H9 (cell line): ENCODE measurements at regions not wholly inside any gene's neighbourhood (a gene's known extent, or its start where the extent isn't known, plus 50 kb on each side); places are given as distances from the start of the nearest gene placed in this dataset.

Source experiments
- DNase-seq: peaks from one replicate; pipeline ENCODE4 v3.0.0-alpha.2; 2017
- H2AFZ ChIP-seq: one replicate; pipeline ENCODE4 v1.6.1; 2013; ENCODE audit warnings: mild to moderate bottlenecking, low read length, control low read depth, moderate library complexity
- H2AK5ac ChIP-seq: 2 replicates; pipeline ENCODE4 v1.6.1; 2013; ENCODE audit warnings: low read length, control low read depth, mixed read lengths; ENCODE audit not compliant: insufficient read length
- H2BK120ac ChIP-seq: one replicate; pipeline ENCODE4 v1.6.1; 2013; ENCODE audit warnings: low read depth, mild to moderate bottlenecking, low read length, control low read depth, inconsistent platforms; ENCODE audit not compliant: poor library complexity, severe bottlenecking
- H2BK12ac ChIP-seq: 2 replicates; pipeline ENCODE4 v1.6.1; 2013; ENCODE audit warnings: low read length, control low read depth, mixed read lengths, low read depth; ENCODE audit not compliant: insufficient read length
- H2BK15ac ChIP-seq: 2 replicates; pipeline ENCODE4 v1.6.1; 2013; ENCODE audit warnings: low read depth, low read length, control low read depth
- H2BK20ac ChIP-seq: one replicate; pipeline ENCODE4 v1.6.1; 2013; ENCODE audit warnings: low read depth, mild to moderate bottlenecking, low read length, control low read depth, inconsistent platforms; ENCODE audit not compliant: poor library complexity, severe bottlenecking
- H2BK5ac ChIP-seq: 2 replicates; pipeline ENCODE4 v1.6.1; 2013; ENCODE audit warnings: low read length, control low read depth, mixed read lengths; ENCODE audit not compliant: insufficient read length
- H3K14ac ChIP-seq: 2 replicates; pipeline ENCODE4 v1.6.1; 2013; ENCODE audit warnings: low read length, control low read depth; ENCODE audit not compliant: insufficient read depth
- H3K18ac ChIP-seq: 2 replicates; pipeline ENCODE4 v1.6.1; 2013; ENCODE audit warnings: low read depth, mild to moderate bottlenecking, mixed read lengths, low read length, control low read depth; ENCODE audit not compliant: insufficient read length
- H3K23ac ChIP-seq: 2 replicates; pipeline ENCODE4 v1.6.1; 2013; ENCODE audit warnings: low read length, control low read depth, mixed read lengths, low read depth; ENCODE audit not compliant: insufficient read length
- H3K23me2 ChIP-seq: 2 replicates; pipeline ENCODE4 v1.6.1; 2013; ENCODE audit warnings: low read depth, mild to moderate bottlenecking, mixed read lengths, low read length, control low read depth; ENCODE audit not compliant: insufficient read length, poor library complexity, severe bottlenecking
- H3K27ac ChIP-seq: 2 replicates; pipeline ENCODE4 v1.5.1; 2013; ENCODE audit warnings: low read length, control low read depth, mixed read lengths, low read depth; ENCODE audit not compliant: insufficient read length
- H3K27me3 ChIP-seq: 2 replicates; pipeline ENCODE4 v1.6.1; 2013; ENCODE audit warnings: low read length, control low read depth, inconsistent platforms; ENCODE audit not compliant: insufficient read depth
- H3K4ac ChIP-seq: 2 replicates; pipeline ENCODE4 v1.6.1; 2013; ENCODE audit warnings: low read depth, mild to moderate bottlenecking, control low read depth, inconsistent platforms, low read length, moderate library complexity
- H3K4me1 ChIP-seq: 2 replicates; pipeline ENCODE4 v1.6.1; 2013; ENCODE audit warnings: low read length, control low read depth, inconsistent platforms; ENCODE audit not compliant: insufficient read depth
- H3K4me2 ChIP-seq: 2 replicates; pipeline ENCODE4 v1.6.1; 2013; ENCODE audit warnings: low read length, control low read depth, mixed read lengths; ENCODE audit not compliant: insufficient read length, insufficient read depth
- H3K56ac ChIP-seq: 2 replicates; pipeline ENCODE4 v1.6.1; 2013; ENCODE audit warnings: low read depth, mild to moderate bottlenecking, mixed read lengths, low read length, control low read depth; ENCODE audit not compliant: insufficient read length
- H3K79me1 ChIP-seq: 2 replicates; pipeline ENCODE4 v1.6.1; 2013; ENCODE audit warnings: low read depth, mild to moderate bottlenecking, moderate library complexity, low read length, control low read depth, inconsistent platforms; ENCODE audit not compliant: insufficient read depth, poor library complexity, severe bottlenecking
- H3K79me2 ChIP-seq: 2 replicates; pipeline ENCODE4 v1.6.1; 2013; ENCODE audit warnings: low read length, control low read depth, inconsistent platforms; ENCODE audit not compliant: insufficient read depth
- H3K9ac ChIP-seq: 2 replicates; pipeline ENCODE4 v1.6.1; 2013; ENCODE audit warnings: low read length, control low read depth, mixed read lengths; ENCODE audit not compliant: insufficient read length; ENCODE audit errors: extremely low read depth
- H3K9me3 ChIP-seq: one replicate; pipeline ENCODE4 v1.6.1; 2013; ENCODE audit warnings: low read depth, low read length, inconsistent platforms; ENCODE audit not compliant: control insufficient read depth
- H3T11ph ChIP-seq: one replicate; pipeline ENCODE4 v1.6.1; 2013; ENCODE audit warnings: mild to moderate bottlenecking, low read length, control low read depth, inconsistent platforms
- H4K20me1 ChIP-seq: one replicate; pipeline ENCODE4 v1.6.1; 2013; ENCODE audit not compliant: control insufficient read depth, insufficient read length, insufficient read depth
- H4K5ac ChIP-seq: 2 replicates; pipeline ENCODE4 v1.6.1; 2013; ENCODE audit warnings: low read depth, mild to moderate bottlenecking, mixed read lengths, low read length, control low read depth; ENCODE audit not compliant: insufficient read length
- H4K8ac ChIP-seq: replicated peaks from 2 replicates; pipeline ENCODE4 v1.6.1; 2013; ENCODE audit warnings: low read length, control low read depth, mixed read lengths, low read depth; ENCODE audit not compliant: insufficient read length
- H4K91ac ChIP-seq: 2 replicates; pipeline ENCODE4 v1.6.1; 2013; ENCODE audit warnings: low read depth, mild to moderate bottlenecking, moderate library complexity, mixed read lengths, low read length, control low read depth; ENCODE audit not compliant: insufficient read length
- H3K27ac Mint-ChIP-seq, 3 experiments: 2 replicates in 2 of 3; 3 replicates in 1 of 3; pipeline ENCODE4 v1.8.0; 2020 to 2021; ENCODE audit warnings: mixed read lengths in 3 of 3, mild to moderate bottlenecking in 1 of 3, moderate library complexity in 1 of 3
- H3K27me3 Mint-ChIP-seq: 2 replicates; pipeline ENCODE4 v1.8.0; 2021; ENCODE audit warnings: low read depth, mild to moderate bottlenecking, moderate library complexity, mixed read lengths
- H3K36me3 Mint-ChIP-seq, 3 experiments: 2 replicates in 2 of 3; 3 replicates in 1 of 3; pipeline ENCODE4 v1.8.0; 2020 to 2021; ENCODE audit warnings: low read depth in 3 of 3, mixed read lengths in 3 of 3; ENCODE audit not compliant: insufficient read depth in 1 of 3
- H3K4me1 Mint-ChIP-seq, 2 experiments: 2 replicates each; pipeline ENCODE4 v1.8.0; 2020; ENCODE audit warnings: mixed read lengths in 2 of 2
- H3K4me3 Mint-ChIP-seq, 2 experiments: 2 replicates in 1 of 2; 3 replicates in 1 of 2; pipeline ENCODE4 v1.8.0; 2020 to 2021; ENCODE audit warnings: mild to moderate bottlenecking in 2 of 2, mixed read lengths in 2 of 2, moderate library complexity in 1 of 2
- H3K9me3 Mint-ChIP-seq, 2 experiments: 2 replicates in 1 of 2; 3 replicates in 1 of 2; pipeline ENCODE4 v1.8.0; 2020; ENCODE audit warnings: mild to moderate bottlenecking in 2 of 2, mixed read lengths in 2 of 2, moderate library complexity in 1 of 2
- CTCF ChIP-seq: fragments of 200-600 bp; sonication (generic); conservative IDR thresholded peaks from 3 replicates; pipeline ENCODE4 v1.8.0; 2021; ENCODE audit warnings: antibody characterized with exemption, mild to moderate bottlenecking
- WGBS: extraction: QIAGEN DNeasy Blood & Tissue Kit; methylation state at CpG from one replicate; pipeline ENCODE4 v1.1.7; 2013; ENCODE audit warnings: missing lambda C conversion rate, low lambda C conversion rate, mixed read lengths; ENCODE audit not compliant: insufficient read length; ENCODE audit errors: extremely low coverage; 5-methylcytosine and 5-hydroxymethylcytosine counted together

GRCh38 chr5:136638084-136638483, 272.7 kb upstream of the TRPC7 start:
- Histone ChIP-seq H2BK20ac (no peak overlapping the region), H3K23ac (no peak overlapping the region), H2AK5ac (no peak overlapping the region), H3K9ac (no peak overlapping the region), H3K4me2 (no peak overlapping the region), H3K9me3 (no peaks in the 10 kb centered on the region), H2BK120ac (no peak overlapping the region), H3T11ph (no peak overlapping the region), H4K8ac (no peak overlapping the region), H3K4me1 (peaks cover 3% of the 10 kb centered on the region; the same call in 1 of the 2 replicates), H3K14ac (no peak overlapping the region), H2BK12ac (no peak overlapping the region), H3K56ac (no peak overlapping the region), H4K91ac (no peak overlapping the region), H4K5ac (no peak overlapping the region), H3K79me1 (no peaks in the 10 kb centered on the region), H3K27ac (no peak overlapping the region), H3K18ac (no peak overlapping the region), H3K79me2 (no peaks in the 10 kb centered on the region), H3K4ac (no peak overlapping the region), H4K20me1 (no peaks in the 10 kb centered on the region), H2AFZ (no peak overlapping the region), H2BK5ac (no peak overlapping the region), H3K23me2 (no peaks in the 10 kb centered on the region), H3K27me3 (no peaks in the 10 kb centered on the region), H2BK15ac (no peak overlapping the region)
- no peaks in the 10 kb centered on the region for H3K27me3 Mint-ChIP-seq
- H3K9me3 Mint-ChIP-seq = no peaks in the 10 kb centered on the region
- no peak overlapping the region for H3K4me3 Mint-ChIP-seq
- DNase-seq = no peak
- WGBS = no CpG with 5 or more reads among the region's 1 CpG
- H3K36me3 Mint-ChIP-seq = no peaks in the 10 kb centered on the region; a peak in 1 of 7 replicates
- H3K27ac Mint-ChIP-seq = no peak overlapping the region
- H3K4me1 Mint-ChIP-seq = peaks cover 3 to 7% of the 10 kb centered on the region in 2 experiments; a peak in 3 of 4 replicates
- TF ChIP-seq CTCF = no peak
